ENCODE measurements at regions not wholly inside any gene's neighbourhood (a gene's known extent, or its start where the extent isn't known, plus 50 kb on each side); places are given as distances from the start of the nearest gene placed in this dataset.

GRCh38 chr1:83813576-83813975 is 185.4 kb downstream of the TTLL7 start:
- POLR2A ChIA-PET, result no interaction called here
- no peaks in the 10 kb centered on the region for H3K36me3 Mint-ChIP-seq (ENCODE audit: low read depth)
- ATAC-seq, result no peak

GRCh38 chr1:83810144-83810543 is 188.8 kb downstream of the TTLL7 start:
- DNase-seq, result no peak
- H3K4me1 Mint-ChIP-seq (ENCODE audit: low read depth), result no peaks in the 10 kb centered on the region
- H3K36me3 Mint-ChIP-seq (ENCODE audit: low read depth), result no peaks in the 10 kb centered on the region
- ATAC-seq, result no peak
- no peaks in the 10 kb centered on the region for H3K9me3 Mint-ChIP-seq (ENCODE audit: insufficient read depth)
- no peak overlapping the region for H3K27ac Mint-ChIP-seq
- ChIA-PET POLR2A (no interaction called here), CTCF (no interaction called here)
- H3K27me3 Mint-ChIP-seq (ENCODE audit: low read depth), result no peaks in the 10 kb centered on the region
- no peak overlapping the region for H3K4me3 Mint-ChIP-seq

More at GRCh38 chr1:83813576-83813975, 185.4 kb downstream of the TTLL7 start:
- Mint-ChIP-seq H3K4me3 (no peak overlapping the region), H3K27me3 (ENCODE audit: low read depth) (no peaks in the 10 kb centered on the region), H3K9me3 (ENCODE audit: insufficient read depth) (no peaks in the 10 kb centered on the region), H3K27ac (no peak overlapping the region), H3K4me1 (ENCODE audit: low read depth) (no peaks in the 10 kb centered on the region)
- no peak for DNase-seq
- CTCF ChIA-PET, result no interaction called here

DNA sequence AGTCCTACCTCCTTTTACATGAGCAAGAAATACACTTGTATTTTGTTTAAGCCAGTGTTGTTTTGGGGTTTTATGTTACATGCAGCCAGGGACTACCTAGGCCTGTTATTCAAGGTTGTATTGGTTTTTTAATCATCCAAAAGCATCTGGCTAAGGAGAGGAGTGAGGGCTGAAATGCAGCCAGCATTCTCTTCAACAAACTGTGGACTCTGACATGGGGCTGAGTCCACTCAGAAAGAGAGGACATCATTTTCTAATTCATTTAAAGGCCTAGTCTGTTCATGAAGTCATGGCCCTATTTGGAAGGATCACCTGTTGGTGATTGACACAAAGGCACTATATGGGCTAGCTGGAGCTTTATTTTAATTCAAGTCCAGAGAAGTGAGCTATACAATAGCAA is 190.4 kb downstream of the TTLL7 start:
- Mint-ChIP-seq H3K4me1 (ENCODE audit: low read depth) (no peaks in the 10 kb centered on the region), H3K4me3 (no peak overlapping the region), H3K27ac (no peak overlapping the region), H3K9me3 (ENCODE audit: insufficient read depth) (no peaks in the 10 kb centered on the region), H3K36me3 (ENCODE audit: low read depth) (no peaks in the 10 kb centered on the region), H3K27me3 (ENCODE audit: low read depth) (no peaks in the 10 kb centered on the region)
- ATAC-seq (no peak), DNase-seq (no peak)
- ChIA-PET POLR2A (no interaction called here), CTCF (no interaction called here)

DNA sequence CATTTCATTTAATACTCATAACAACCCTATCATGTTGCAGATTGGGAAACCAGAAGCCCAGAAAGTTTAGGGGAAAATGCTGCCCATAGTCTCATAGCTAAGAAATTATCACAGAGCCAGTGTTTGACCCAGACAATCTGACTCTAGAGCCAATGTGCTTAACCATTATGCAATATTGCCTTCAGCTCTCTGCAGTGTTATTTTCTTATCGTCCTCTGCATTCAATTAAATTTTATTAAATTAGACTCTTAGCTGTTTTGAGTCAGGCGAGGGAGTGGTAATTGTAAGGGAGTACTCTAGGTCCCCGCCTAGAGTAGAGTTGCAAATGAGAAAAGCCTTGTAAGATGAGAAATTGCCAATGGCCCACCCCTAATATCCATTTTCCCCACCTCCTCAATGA is 191.1 kb downstream of the TTLL7 start:
- no peaks in the 10 kb centered on the region for H3K36me3 Mint-ChIP-seq (ENCODE audit: low read depth)
- H3K4me1 Mint-ChIP-seq (ENCODE audit: low read depth), result no peaks in the 10 kb centered on the region
- ChIA-PET CTCF (no interaction called here), POLR2A (no interaction called here)
- H3K4me3 Mint-ChIP-seq, result no peak overlapping the region
- H3K9me3 Mint-ChIP-seq (ENCODE audit: insufficient read depth), result no peaks in the 10 kb centered on the region
- ATAC-seq, result no peak
- no peak overlapping the region for H3K27ac Mint-ChIP-seq
- H3K27me3 Mint-ChIP-seq (ENCODE audit: low read depth), result no peaks in the 10 kb centered on the region
- no peak for DNase-seq

DNA sequence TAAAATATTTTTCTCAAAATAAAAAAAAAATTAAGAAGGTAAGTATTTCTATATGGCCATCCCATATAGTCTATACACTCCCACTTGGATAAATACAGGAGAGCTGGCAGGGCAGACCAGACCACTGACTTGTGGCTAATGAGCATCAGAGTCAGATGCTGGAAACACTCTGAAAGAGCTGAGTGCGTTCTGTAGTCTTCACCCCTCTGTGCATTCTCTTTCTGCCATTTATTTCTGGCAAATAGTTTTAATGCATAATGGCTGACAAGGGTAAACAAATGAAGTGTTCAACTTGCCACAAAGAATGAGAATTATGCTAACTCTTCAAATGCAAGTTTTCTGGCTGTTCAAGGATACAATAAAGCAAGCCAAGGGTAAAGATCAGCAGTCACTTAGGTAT is 191.7 kb downstream of the TTLL7 start:
- Mint-ChIP-seq H3K27ac (no peak overlapping the region), H3K36me3 (ENCODE audit: low read depth) (no peaks in the 10 kb centered on the region), H3K4me1 (ENCODE audit: low read depth) (no peaks in the 10 kb centered on the region), H3K27me3 (ENCODE audit: low read depth) (no peaks in the 10 kb centered on the region), H3K4me3 (no peak overlapping the region), H3K9me3 (ENCODE audit: insufficient read depth) (no peaks in the 10 kb centered on the region)
- DNase-seq (no peak), ATAC-seq (no peak)
- ChIA-PET CTCF (no interaction called here), POLR2A (no interaction called here)

- POLR2A ChIA-PET, result no interaction called here
- Mint-ChIP-seq H3K4me1 (ENCODE audit: low read depth) (no peaks in the 10 kb centered on the region), H3K4me3 (no peak overlapping the region), H3K27me3 (ENCODE audit: low read depth) (no peaks in the 10 kb centered on the region), H3K36me3 (ENCODE audit: low read depth) (no peaks in the 10 kb centered on the region), H3K27ac (no peak overlapping the region), H3K9me3 (ENCODE audit: insufficient read depth) (no peaks in the 10 kb centered on the region)
- no peak for DNase-seq
- CTCF ChIA-PET, result no interaction called here
- ATAC-seq, result no peak
Observed at GRCh38 chr1:83805921-83806320, 193.0 kb downstream of the TTLL7 start.

DNA sequence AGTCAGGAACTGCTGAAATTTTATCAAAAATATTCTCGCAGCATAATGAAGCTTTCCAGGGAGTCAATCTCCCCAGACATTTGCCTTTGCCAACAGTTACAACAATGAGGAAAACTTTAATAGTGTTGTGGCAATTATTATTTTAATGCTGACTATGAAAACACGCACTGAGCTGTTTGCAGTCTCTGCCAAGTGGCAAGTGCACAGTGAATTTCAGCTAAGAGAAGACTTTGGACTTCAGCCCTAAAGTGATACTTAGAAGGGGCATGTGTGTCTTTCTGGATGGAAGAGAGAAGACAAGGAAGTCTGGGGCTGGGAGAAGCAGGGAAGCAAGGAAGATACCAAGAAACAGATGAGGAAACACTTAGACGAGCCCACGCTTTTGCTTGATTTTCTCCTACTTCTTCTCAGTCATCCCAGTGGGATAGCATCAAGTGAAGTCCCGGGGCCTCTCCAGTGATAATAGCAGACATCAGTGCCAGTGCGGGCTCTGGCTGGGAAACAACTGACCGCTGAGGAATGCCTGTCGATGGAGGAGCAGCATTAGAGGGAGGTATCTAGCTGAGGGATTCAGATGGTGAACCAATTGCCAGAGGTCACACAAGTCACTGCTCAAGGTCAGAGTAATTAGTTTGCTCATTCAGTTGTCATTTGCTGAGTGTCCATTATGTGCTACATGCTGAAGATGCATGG is 196.3 kb downstream of the TTLL7 start:
- Mint-ChIP-seq H3K4me1 (ENCODE audit: low read depth) (no peaks in the 10 kb centered on the region), H3K4me3 (no peak overlapping the region), H3K36me3 (ENCODE audit: low read depth) (no peaks in the 10 kb centered on the region), H3K27ac (no peak overlapping the region), H3K9me3 (ENCODE audit: insufficient read depth) (no peaks in the 10 kb centered on the region), H3K27me3 (ENCODE audit: low read depth) (no peaks in the 10 kb centered on the region)
- ATAC-seq, result no peak
- DNase-seq, result no peak
- POLR2A ChIA-PET, result no interaction called here
- CTCF ChIA-PET, result interaction anchor here (0.7 kb wide), 1 partner anchor 57 kb away, joined by 3 read pairs; no protein-coding TSS in a partner anchor

GRCh38 chr1:83802023-83802422 is 196.9 kb downstream of the TTLL7 start:
- H3K27ac Mint-ChIP-seq, result no peak overlapping the region
- no peaks in the 10 kb centered on the region for H3K36me3 Mint-ChIP-seq (ENCODE audit: low read depth)
- ChIA-PET CTCF (no interaction called here), POLR2A (no interaction called here)
- DNase-seq (no peak), ATAC-seq (no peak)
- no peaks in the 10 kb centered on the region for H3K27me3 Mint-ChIP-seq (ENCODE audit: low read depth)
- no peak overlapping the region for H3K4me3 Mint-ChIP-seq
- no peaks in the 10 kb centered on the region for H3K9me3 Mint-ChIP-seq (ENCODE audit: insufficient read depth)
- H3K4me1 Mint-ChIP-seq (ENCODE audit: low read depth), result no peaks in the 10 kb centered on the region

DNA sequence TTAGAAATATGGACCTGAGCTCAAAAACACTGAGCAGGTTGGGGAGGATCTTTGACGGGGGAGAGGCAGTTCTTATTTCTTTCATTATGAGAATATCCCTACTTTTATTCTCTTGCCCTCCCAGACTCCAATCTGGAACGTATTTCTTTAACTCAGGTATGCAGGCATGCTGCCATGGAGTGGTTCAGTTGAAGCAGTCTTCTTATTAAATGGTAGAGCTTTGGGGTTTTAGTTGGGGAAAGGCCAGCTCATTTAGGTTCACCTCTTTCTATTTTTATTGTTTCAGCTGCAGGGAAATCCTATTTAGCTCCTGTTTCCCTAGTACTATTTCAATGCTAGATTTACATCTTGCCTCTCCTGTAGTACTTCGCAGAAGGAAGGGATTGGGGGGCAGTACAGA is 198.9 kb downstream of the TTLL7 start:
- DNase-seq (no peak), ATAC-seq (no peak)
- no peaks in the 10 kb centered on the region for H3K9me3 Mint-ChIP-seq (ENCODE audit: insufficient read depth)
- H3K27ac Mint-ChIP-seq, result no peak overlapping the region
- no peaks in the 10 kb centered on the region for H3K4me1 Mint-ChIP-seq (ENCODE audit: low read depth)
- ChIA-PET CTCF (no interaction called here), POLR2A (no interaction called here)
- no peaks in the 10 kb centered on the region for H3K36me3 Mint-ChIP-seq (ENCODE audit: low read depth)
- H3K27me3 Mint-ChIP-seq (ENCODE audit: low read depth), result no peaks in the 10 kb centered on the region
- H3K4me3 Mint-ChIP-seq, result no peak overlapping the region

DNA sequence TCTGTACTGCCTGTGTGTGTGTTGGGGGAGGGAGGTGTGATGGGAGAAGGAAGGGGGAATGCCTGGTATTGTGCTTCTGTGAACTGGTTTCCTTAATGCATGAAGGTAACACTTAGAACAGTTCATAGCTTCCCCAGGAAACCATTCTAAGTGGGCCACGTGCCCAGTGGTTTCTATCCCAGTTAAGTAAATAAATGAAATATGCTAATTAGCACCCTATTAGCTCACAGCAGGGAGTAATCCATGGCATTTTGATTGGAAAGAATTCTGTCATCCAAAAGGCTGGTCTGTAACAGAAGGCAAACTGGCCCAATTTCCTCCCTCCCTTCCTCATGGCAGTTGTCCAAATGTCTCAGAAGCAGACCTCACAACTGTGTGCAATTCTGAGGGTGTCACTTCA is 199.3 kb downstream of the TTLL7 start:
- Mint-ChIP-seq H3K4me3 (no peak overlapping the region), H3K36me3 (ENCODE audit: low read depth) (no peaks in the 10 kb centered on the region), H3K27me3 (ENCODE audit: low read depth) (no peaks in the 10 kb centered on the region), H3K4me1 (ENCODE audit: low read depth) (no peaks in the 10 kb centered on the region), H3K27ac (no peak overlapping the region), H3K9me3 (ENCODE audit: insufficient read depth) (no peaks in the 10 kb centered on the region)
- ATAC-seq (no peak), DNase-seq (no peak)
- ChIA-PET CTCF (no interaction called here), POLR2A (no interaction called here)

DNA sequence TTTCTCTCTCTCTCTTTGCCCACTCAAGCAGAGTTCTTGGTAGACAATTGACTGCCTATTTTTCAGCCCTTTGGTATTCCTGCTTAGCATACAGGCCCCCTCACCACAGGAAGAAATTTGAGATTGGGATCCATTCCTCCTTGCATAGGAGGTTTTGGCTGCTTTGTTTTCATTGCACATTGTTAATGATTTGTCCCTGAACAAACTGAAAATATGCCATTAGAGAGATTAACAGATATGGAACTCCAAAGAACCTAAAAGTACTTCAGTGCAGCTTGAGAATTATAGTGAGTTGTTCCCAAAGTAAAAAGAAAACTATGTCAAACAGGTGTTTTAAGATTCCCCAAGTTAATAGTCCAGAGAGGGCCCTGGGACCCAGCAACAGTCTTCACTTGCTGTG is 200.0 kb downstream of the TTLL7 start:
- no peak overlapping the region for H3K4me3 Mint-ChIP-seq
- ATAC-seq, result no peak
- ChIA-PET POLR2A (no interaction called here), CTCF (no interaction called here)
- H3K9me3 Mint-ChIP-seq (ENCODE audit: insufficient read depth), result no peaks in the 10 kb centered on the region
- H3K27me3 Mint-ChIP-seq (ENCODE audit: low read depth), result no peaks in the 10 kb centered on the region
- H3K36me3 Mint-ChIP-seq (ENCODE audit: low read depth), result no peaks in the 10 kb centered on the region
- no peaks in the 10 kb centered on the region for H3K4me1 Mint-ChIP-seq (ENCODE audit: low read depth)
- H3K27ac Mint-ChIP-seq, result no peak overlapping the region
- no peak for DNase-seq

DNA sequence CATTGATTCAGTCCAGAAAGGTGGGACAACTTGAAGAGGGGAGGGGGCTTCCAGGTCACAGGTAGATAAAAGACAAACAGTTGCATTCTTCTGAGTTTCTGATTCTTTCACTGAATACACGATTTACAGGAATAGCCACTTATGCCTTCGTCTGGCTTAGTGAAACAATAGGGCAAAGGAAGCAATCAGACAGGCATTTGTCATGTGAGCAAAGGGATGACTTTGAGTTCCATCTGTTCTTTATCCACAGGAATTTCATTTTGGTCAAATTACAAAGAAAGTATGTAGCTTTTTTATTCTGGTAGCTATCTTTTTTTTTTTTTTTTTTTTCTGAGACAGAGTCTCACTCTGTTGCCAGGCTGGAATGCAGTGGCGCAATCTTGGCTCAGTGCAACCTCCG is 202.5 kb downstream of the TTLL7 start:
- Mint-ChIP-seq H3K4me1 (ENCODE audit: low read depth) (no peaks in the 10 kb centered on the region), H3K4me3 (no peak overlapping the region), H3K27me3 (ENCODE audit: low read depth) (no peaks in the 10 kb centered on the region), H3K36me3 (ENCODE audit: low read depth) (no peaks in the 10 kb centered on the region), H3K9me3 (ENCODE audit: insufficient read depth) (no peaks in the 10 kb centered on the region), H3K27ac (no peak overlapping the region)
- ATAC-seq (no peak), DNase-seq (no peak)
- CTCF ChIA-PET, result no interaction called here
- POLR2A ChIA-PET, result no interaction called here

DNA sequence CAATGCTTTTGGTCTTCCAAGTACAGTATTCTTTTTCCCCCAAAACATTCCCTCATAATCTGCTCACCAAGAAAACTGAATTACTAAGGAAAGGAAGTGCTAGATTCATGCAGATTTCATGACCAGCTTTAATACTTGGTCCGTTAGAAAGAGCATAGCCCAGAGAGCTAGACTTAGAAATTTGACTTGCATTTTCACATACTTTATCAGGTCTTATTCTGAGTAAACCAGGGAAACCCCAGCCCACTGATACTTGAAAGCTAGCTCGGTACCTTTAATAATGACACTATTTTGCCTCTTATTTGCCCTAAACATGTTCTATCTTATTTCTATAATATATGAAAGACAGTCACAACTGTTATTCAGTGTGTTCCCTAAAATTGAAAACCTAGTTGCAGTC is 204.5 kb downstream of the TTLL7 start:
- CTCF ChIA-PET, result no interaction called here
- ATAC-seq, result no peak
- POLR2A ChIA-PET, result no interaction called here
- Mint-ChIP-seq H3K9me3 (ENCODE audit: insufficient read depth) (no peaks in the 10 kb centered on the region), H3K27ac (no peak overlapping the region), H3K36me3 (ENCODE audit: low read depth) (no peaks in the 10 kb centered on the region), H3K27me3 (ENCODE audit: low read depth) (no peaks in the 10 kb centered on the region), H3K4me3 (no peak overlapping the region), H3K4me1 (ENCODE audit: low read depth) (no peaks in the 10 kb centered on the region)
- no peak for DNase-seq

Data from activated CD8-positive, alpha-beta T cell treated with anti-CD3 and anti-CD28 coated beads, Interleukin-2, amount 10 ng/mL, durations not matched to agents 7 days and 5 days (primary cell).